Keratinocyte (primary cell): ENCODE measurements at regions not wholly inside any gene's neighbourhood (a gene's known extent, or its start where the extent isn't known, plus 50 kb on each side); places are given as distances from the start of the nearest gene placed in this dataset.

Experiments used
- DNase-seq: peaks from one replicate; pipeline ENCODE4 v3.0.0-alpha.2; 2011; ENCODE audit warnings: low read depth, missing footprints, low spot score
- FAIRE-seq: peaks from 2 replicates; lab custom pipeline; 2011; peaks lifted over from hg19 to GRCh38; lab: Jason Lieb, UNC
- H2AFZ ChIP-seq: 2 replicates; pipeline ENCODE4 v1.6.0; 2012; ENCODE audit warnings: low read length, control low read depth, inconsistent platforms; ENCODE audit not compliant: control insufficient read depth
- H3K27ac ChIP-seq: 2 replicates; pipeline ENCODE4 v1.5.1; 2011; ENCODE audit warnings: low read length; ENCODE audit not compliant: control insufficient read depth, insufficient read depth
- H3K27me3 ChIP-seq: 3 replicates; pipeline ENCODE4 v1.6.0; 2011; ENCODE audit warnings: low read length; ENCODE audit not compliant: control insufficient read depth, insufficient read depth; ENCODE audit errors: extremely low read depth
- H3K36me3 ChIP-seq, 2 experiments: 2 replicates in 1 of 2; 3 replicates in 1 of 2; pipeline ENCODE4 v1.5.1; 2011; ENCODE audit warnings: low read length in 2 of 2, mild to moderate bottlenecking in 1 of 2; ENCODE audit not compliant: control insufficient read depth in 2 of 2, insufficient read depth in 2 of 2; ENCODE audit errors: extremely low read depth in 1 of 2
- H3K4me1 ChIP-seq: 3 replicates; pipeline ENCODE4 v1.5.1; 2011; ENCODE audit warnings: low read length; ENCODE audit not compliant: control insufficient read depth, insufficient read depth; ENCODE audit errors: extremely low read depth
- H3K4me2 ChIP-seq: 3 replicates; pipeline ENCODE4 v1.6.0; 2011; ENCODE audit warnings: low read depth, low read length; ENCODE audit not compliant: control insufficient read depth, insufficient read depth; ENCODE audit errors: extremely low read depth
- H3K4me3 ChIP-seq, 3 experiments: fragments of 200-600 bp in 1 of 3; sonication (generic) in 1 of 3; 2 replicates in 2 of 3; 3 replicates in 1 of 3; pipeline ENCODE4 v1.5.1; 2011 to 2016; ENCODE audit warnings: low read length in 3 of 3, mild to moderate bottlenecking in 3 of 3, control low read depth in 2 of 3, inconsistent platforms in 1 of 3, low read depth in 1 of 3, mixed read lengths in 1 of 3, mixed run types in 1 of 3, moderate library complexity in 1 of 3; ENCODE audit not compliant: control insufficient read depth in 2 of 3, insufficient read depth in 2 of 3; ENCODE audit errors: extremely low read depth in 1 of 3
- H3K79me2 ChIP-seq: 2 replicates; pipeline ENCODE4 v1.6.0; 2012; ENCODE audit warnings: low read length; ENCODE audit not compliant: control insufficient read depth, insufficient read depth
- H3K9ac ChIP-seq: 3 replicates; pipeline ENCODE4 v1.6.0; 2011; ENCODE audit warnings: low read length; ENCODE audit not compliant: control insufficient read depth, insufficient read depth; ENCODE audit errors: extremely low read depth
- H3K9me1 ChIP-seq: 3 replicates; pipeline ENCODE4 v1.6.0; 2011; ENCODE audit warnings: low read length; ENCODE audit not compliant: control insufficient read depth, insufficient read depth; ENCODE audit errors: extremely low read depth
- H3K9me3 ChIP-seq: 2 replicates; pipeline ENCODE4 v1.5.1; 2012; ENCODE audit warnings: low read depth, low read length; ENCODE audit not compliant: control insufficient read depth
- H4K20me1 ChIP-seq: 3 replicates; pipeline ENCODE4 v1.6.0; 2011; ENCODE audit warnings: low read length; ENCODE audit not compliant: control insufficient read depth, insufficient read depth; ENCODE audit errors: extremely low read depth
- CTCF ChIP-seq, 3 experiments: IDR thresholded peaks in 1 of 3; conservative IDR thresholded peaks in 1 of 3; optimal IDR thresholded peaks in 1 of 3; 2 replicates in 2 of 3; 3 replicates in 1 of 3; pipeline versions ENCODE3 to v1.5.1; 2011; ENCODE audit warnings: low read length in 3 of 3, mild to moderate bottlenecking in 3 of 3, moderate library complexity in 2 of 3, control low read depth in 1 of 3, inconsistent platforms in 1 of 3; ENCODE audit not compliant: insufficient read depth in 2 of 3; ENCODE audit errors: extremely low read depth in 1 of 3
- EZH2 ChIP-seq: IDR thresholded peaks from one replicate; pipeline ENCODE4 v1.6.1; 2012; ENCODE audit warnings: inconsistent platforms, mild to moderate bottlenecking, low read length, moderate library complexity
- dilution Hi-C: fragments of 300-500 bp; cut with MboI; formaldehyde crosslinking; loops from one replicate; pipeline ENCODE4 v1.7.0; 2020; ENCODE audit warnings: low sequenced_read_pairs; ENCODE audit not compliant: extremely low pct_ligation_motif_present

GRCh38 chr6:4379958-4380357, 244.6 kb upstream of the ECI2 start:
- FAIRE-seq (no peak), DNase-seq (no peak)
- dilution Hi-C loops = no loop called here

DNA sequence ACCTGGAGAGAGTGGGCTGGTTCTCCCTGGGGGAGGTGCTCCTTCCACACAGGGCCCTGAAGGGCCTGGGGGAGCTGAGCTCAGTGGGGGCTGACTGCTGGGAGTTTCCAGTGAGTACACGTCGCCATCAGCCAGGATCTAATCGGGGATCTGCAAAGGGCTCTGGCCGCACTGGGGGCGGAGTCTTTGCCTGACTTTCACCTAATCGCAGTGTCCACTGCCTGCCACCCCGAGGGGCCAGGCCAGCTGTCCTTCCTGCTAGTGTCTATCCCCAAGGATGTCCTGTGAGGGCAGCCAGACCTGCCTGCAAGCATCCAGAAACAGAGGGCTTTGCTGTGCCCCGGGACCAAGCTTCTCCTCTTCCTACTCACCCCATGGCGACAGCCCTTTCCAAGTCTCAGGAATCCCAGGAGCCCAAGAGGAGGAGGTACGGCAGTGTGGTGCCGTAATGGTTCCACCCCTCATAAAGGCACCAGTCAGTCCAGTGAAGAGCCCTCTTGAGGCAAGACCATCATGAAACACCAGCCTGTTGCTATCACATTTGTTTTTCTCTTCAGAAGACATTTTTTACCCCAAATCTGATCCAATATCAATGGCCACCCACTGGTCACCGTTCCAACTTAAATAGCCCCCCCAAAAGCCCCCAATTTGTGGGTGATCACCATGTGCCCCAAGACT, 243.1 kb upstream of the ECI2 start:
- FAIRE-seq (no peak), DNase-seq (no peak)
- Histone ChIP-seq H3K27ac (no peak overlapping the region), H3K79me2 (no peaks in the 10 kb centered on the region), H2AFZ (no peak overlapping the region), H3K4me3 (no peak overlapping the region), H4K20me1 (no peaks in the 10 kb centered on the region), H3K4me1 (no peaks in the 10 kb centered on the region), H3K36me3 (no peaks in the 10 kb centered on the region), H3K4me2 (no peak overlapping the region), H3K27me3 (no peaks in the 10 kb centered on the region), H3K9me3 (peaks cover 3% of the 10 kb centered on the region), H3K9ac (no peak overlapping the region), H3K9me1 (no peaks in the 10 kb centered on the region)
- dilution Hi-C loops = no loop called here
- TF ChIP-seq CTCF (optimal IDR thresholded peaks at IDR 0.05 in 1 of 3, IDR thresholded peaks at IDR 0.05 in 1 of 3, conservative IDR thresholded peaks at IDR 0.05 in 1 of 3; ENCODE audit: extremely low read depth in 1 of 3, insufficient read depth in 2 of 3, low read length in 3 of 3) = no peak
- no peak for TF ChIP-seq EZH2

More at GRCh38 chr6:4379958-4380357, 244.6 kb upstream of the ECI2 start:
- H3K9me3 ChIP-seq = peaks cover 13% of the 10 kb centered on the region
- no peak overlapping the region for H3K4me2 ChIP-seq
- H3K79me2 ChIP-seq = no peaks in the 10 kb centered on the region
- no peaks in the 10 kb centered on the region for H4K20me1 ChIP-seq
- TF ChIP-seq EZH2 (no peak), CTCF (optimal IDR thresholded peaks at IDR 0.05 in 1 of 3, IDR thresholded peaks at IDR 0.05 in 1 of 3, conservative IDR thresholded peaks at IDR 0.05 in 1 of 3; ENCODE audit: extremely low read depth in 1 of 3, insufficient read depth in 2 of 3, low read length in 3 of 3) (no peak)
- H3K4me3 ChIP-seq = no peak overlapping the region
- no peak overlapping the region for H3K27ac ChIP-seq
- no peaks in the 10 kb centered on the region for H3K27me3 ChIP-seq
- H3K9ac ChIP-seq = no peak overlapping the region
- H3K4me1 ChIP-seq = no peaks in the 10 kb centered on the region
- H3K36me3 ChIP-seq = no peaks in the 10 kb centered on the region
- H3K9me1 ChIP-seq = no peaks in the 10 kb centered on the region
- H2AFZ ChIP-seq = no peak overlapping the region
